ENCODE measurements at regions not wholly inside any gene's neighbourhood (a gene's known extent, or its start where the extent isn't known, plus 50 kb on each side); places are given as distances from the start of the nearest gene placed in this dataset.

- ChIA-PET POLR2A (interaction anchor here (0.5 to 0.6 kb wide), 2 partner anchors 967 to 1986 kb away, joined by 3 read pairs; no protein-coding TSS in a partner anchor), CTCF (no interaction called here)
- Mint-ChIP-seq H3K27ac (no peak overlapping the region), H3K4me3 (no peak overlapping the region), H3K36me3 (ENCODE audit: low read depth) (peaks cover 8% of the 10 kb centered on the region), H3K4me1 (ENCODE audit: low read depth) (peaks cover 24% of the 10 kb centered on the region), H3K27me3 (ENCODE audit: low read depth) (peaks cover 3% of the 10 kb centered on the region), H3K9me3 (ENCODE audit: insufficient read depth) (peaks cover 5% of the 10 kb centered on the region)
- DNase-seq = no peak
- no peak for ATAC-seq
Measured at GRCh38 chr9:129408535-129409215, 212.2 kb downstream of the C9orf50 start.

DNA sequence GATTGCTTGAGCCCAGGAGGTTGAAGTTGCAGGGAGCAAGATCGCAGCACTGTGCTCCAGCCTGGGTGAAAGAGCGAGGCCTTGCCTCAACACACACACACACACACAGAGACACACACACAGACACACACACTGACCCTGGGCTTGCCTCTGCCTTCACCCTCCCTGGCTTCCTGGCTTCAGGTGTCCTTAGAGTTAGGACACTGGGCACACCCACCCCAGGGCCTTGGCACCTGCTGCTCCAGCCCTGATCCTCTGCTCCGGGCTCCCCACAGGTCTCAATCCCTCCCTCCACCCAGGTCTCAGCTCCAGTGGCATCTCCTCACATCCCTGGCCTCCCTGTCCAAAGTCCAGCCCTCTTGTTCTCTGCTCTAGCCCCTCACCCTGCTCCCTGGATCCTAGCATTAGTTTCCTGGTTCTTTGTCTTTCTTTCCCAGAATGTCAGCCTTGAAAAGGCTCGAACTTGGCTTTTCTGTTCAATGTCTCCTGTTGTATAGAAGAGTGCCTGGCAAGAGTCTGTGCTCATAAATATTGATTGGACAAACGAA lies 212.9 kb downstream of the C9orf50 start:
- ATAC-seq (no peak), DNase-seq (no peak)
- peaks cover 5% of the 10 kb centered on the region for H3K9me3 Mint-ChIP-seq (ENCODE audit: insufficient read depth)
- ChIA-PET POLR2A (no interaction called here), CTCF (no interaction called here)
- H3K27ac Mint-ChIP-seq = no peak overlapping the region
- no peak overlapping the region for H3K4me3 Mint-ChIP-seq
- H3K36me3 Mint-ChIP-seq (ENCODE audit: low read depth) = peaks cover 8% of the 10 kb centered on the region
- peaks cover 3% of the 10 kb centered on the region for H3K27me3 Mint-ChIP-seq (ENCODE audit: low read depth)
- H3K4me1 Mint-ChIP-seq (ENCODE audit: low read depth) = peaks cover 21% of the 10 kb centered on the region

DNA sequence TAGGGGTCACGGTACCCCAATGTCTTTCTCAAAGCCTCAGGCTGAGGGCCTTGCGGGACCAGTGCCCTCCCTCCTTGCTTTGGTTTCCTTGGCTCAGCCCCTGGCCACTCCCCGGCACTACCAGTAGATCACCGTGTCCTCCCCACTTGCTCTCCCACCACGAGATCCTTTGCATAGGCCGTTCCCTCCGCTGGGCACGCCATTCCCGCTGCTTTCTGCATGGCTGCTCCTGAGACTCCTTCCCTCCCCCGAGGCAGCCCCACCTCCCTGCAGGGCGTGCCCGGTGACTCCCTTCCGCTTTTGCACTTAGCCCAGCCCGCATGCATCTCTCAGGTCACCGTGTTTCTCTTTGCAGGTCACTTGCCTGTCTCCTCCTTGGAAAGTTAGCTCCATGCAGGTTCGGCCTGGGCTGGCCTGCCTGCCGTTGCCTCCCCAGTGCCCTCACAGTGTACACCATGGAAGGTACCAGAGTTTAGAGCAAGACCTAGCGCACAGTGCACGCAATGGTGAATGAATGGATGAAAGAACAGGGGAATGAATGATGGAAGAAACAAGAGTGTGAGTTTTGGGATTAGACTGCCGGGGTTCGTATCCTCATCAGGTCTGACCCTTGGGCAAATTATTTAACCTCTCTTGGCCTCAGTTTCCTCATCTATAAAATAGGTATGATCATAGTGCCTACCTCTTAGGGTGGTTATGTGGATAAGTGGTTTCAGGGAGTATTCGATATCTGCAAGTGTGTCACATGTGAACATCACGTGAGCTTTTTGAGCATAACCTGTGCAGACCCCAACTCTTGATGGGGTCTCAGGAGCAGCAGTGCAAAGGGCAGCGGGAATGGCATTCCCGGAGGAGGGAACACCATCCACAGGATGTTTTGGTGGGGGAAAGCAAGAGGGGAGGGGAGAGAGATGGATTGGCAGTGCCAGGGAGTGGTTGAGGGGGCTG lies 214.3 kb downstream of the C9orf50 start:
- Mint-ChIP-seq H3K27ac (no peak overlapping the region), H3K27me3 (ENCODE audit: low read depth) (peaks cover 3% of the 10 kb centered on the region), H3K9me3 (ENCODE audit: insufficient read depth) (peaks cover 5% of the 10 kb centered on the region), H3K36me3 (ENCODE audit: low read depth) (peaks cover 8% of the 10 kb centered on the region), H3K4me3 (no peak overlapping the region), H3K4me1 (ENCODE audit: low read depth) (peaks cover 10% of the 10 kb centered on the region)
- ATAC-seq = no peak
- CTCF ChIA-PET = no interaction called here
- DNase-seq = no peak
- POLR2A ChIA-PET = no interaction called here

- DNase-seq (no peak), ATAC-seq (no peak)
- Mint-ChIP-seq H3K4me1 (ENCODE audit: low read depth) (peaks cover 9% of the 10 kb centered on the region), H3K27ac (no peak overlapping the region), H3K27me3 (ENCODE audit: low read depth) (peaks cover 3% of the 10 kb centered on the region), H3K36me3 (ENCODE audit: low read depth) (peaks cover 8% of the 10 kb centered on the region), H3K9me3 (ENCODE audit: insufficient read depth) (peaks cover 4% of the 10 kb centered on the region), H3K4me3 (no peak overlapping the region)
- CTCF ChIA-PET = no interaction called here
- POLR2A ChIA-PET = no interaction called here
Measured at GRCh38 chr9:129405827-129406213, 215.1 kb downstream of the C9orf50 start.

DNA sequence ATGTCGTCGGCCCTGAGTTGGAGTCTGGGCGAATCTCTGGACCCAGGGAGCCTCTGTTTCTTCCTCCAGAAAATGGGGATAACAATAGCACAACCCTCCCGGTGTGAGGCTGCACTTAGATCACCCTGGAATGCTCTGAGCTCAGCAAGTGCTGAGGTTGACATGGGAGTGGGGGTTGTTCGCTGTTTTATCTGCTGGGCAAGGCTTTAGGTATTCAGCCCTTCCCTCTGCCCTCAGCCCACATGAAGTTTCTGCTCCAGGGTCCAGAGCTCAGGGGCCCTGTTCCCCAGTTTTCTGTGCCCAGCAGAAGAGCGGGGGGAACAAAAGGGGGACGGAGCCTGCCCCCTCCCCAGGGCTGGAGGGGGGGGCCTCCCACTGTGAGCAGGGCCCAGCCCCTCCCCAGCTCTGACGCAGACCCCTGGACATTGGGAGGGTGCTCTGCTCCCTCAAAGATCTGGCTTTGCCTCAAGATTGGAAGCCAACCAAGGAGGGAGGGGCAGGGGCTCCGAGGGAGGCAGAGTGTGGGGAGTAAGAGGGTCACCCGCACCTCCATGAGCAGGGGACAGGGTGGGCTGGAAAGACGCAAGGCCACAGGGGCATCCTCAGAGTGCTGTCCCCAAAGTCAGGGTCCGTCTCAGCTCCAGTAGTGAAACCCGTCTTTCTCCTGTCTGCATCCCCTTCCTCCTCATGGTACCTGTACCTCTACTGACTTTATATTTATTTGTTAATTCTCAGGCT lies 215.6 kb downstream of the C9orf50 start:
- Mint-ChIP-seq H3K27me3 (ENCODE audit: low read depth) (peaks cover 3% of the 10 kb centered on the region), H3K9me3 (ENCODE audit: insufficient read depth) (no peaks in the 10 kb centered on the region), H3K4me1 (ENCODE audit: low read depth) (peaks cover 4% of the 10 kb centered on the region), H3K36me3 (ENCODE audit: low read depth) (peaks cover 2% of the 10 kb centered on the region), H3K27ac (no peak overlapping the region), H3K4me3 (no peak overlapping the region)
- no peak for DNase-seq
- POLR2A ChIA-PET = interaction anchor here (0.7 kb wide), 1 partner anchor 16 kb away, joined by 3 read pairs; no protein-coding TSS in a partner anchor
- CTCF ChIA-PET = no interaction called here
- no peak for ATAC-seq

GRCh38 chr9:129404621-129405020 lies 216.3 kb downstream of the C9orf50 start:
- H3K4me3 Mint-ChIP-seq = no peak overlapping the region
- DNase-seq = no peak
- CTCF ChIA-PET = no interaction called here

DNA sequence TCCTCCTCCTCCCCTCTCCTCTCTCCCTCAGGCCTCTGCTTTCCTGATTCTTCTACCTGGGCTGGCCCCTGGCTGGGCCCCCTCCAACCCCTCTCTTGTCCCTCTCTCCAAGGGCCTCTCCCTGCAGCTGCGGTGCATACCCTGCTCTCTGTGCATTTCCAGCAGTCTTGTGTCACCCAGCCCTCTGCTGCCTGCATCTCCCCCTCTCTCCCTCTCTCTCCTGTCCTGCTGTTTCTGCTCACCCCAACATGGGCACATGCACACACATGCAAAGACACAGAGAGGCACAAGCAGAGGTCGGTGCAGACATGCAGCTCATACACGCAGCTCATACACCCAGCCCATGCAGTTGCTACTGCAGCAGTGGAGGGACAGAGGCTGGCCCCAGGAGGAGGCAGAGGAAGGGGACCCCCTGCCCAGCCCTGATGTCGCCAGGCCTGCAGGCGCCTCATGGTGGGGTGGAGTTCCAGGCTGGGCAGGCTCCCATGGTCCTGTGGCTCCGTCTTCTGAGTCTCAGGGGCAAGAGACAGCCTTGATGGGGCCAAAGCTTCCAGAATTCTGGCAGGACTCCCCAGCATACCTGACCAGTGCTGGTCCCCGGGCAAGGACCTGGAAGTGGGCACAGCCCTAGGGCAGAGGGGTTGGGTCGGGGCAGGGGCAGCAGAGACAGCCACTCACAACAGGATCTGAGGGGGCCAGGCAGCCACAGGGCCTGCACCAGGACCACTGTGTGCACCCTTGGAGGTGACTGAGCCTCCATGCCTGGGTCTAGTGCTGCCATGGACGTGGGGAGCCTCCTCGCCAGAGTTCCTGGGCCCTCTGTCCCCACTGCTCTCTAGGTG lies 216.9 kb downstream of the C9orf50 start:
- Mint-ChIP-seq H3K36me3 (ENCODE audit: low read depth) (no peaks in the 10 kb centered on the region), H3K4me1 (ENCODE audit: low read depth) (peaks cover 6% of the 10 kb centered on the region), H3K27ac (no peak overlapping the region), H3K27me3 (ENCODE audit: low read depth) (peaks cover 3% of the 10 kb centered on the region), H3K9me3 (ENCODE audit: insufficient read depth) (no peaks in the 10 kb centered on the region), H3K4me3 (no peak overlapping the region)
- ATAC-seq = no peak
- POLR2A ChIA-PET = no interaction called here
- no peak for DNase-seq
- CTCF ChIA-PET = no interaction called here

More at GRCh38 chr9:129404621-129405020, 216.3 kb downstream of the C9orf50 start:
- no peak for ATAC-seq
- H3K27ac Mint-ChIP-seq = no peak overlapping the region
- H3K4me1 Mint-ChIP-seq (ENCODE audit: low read depth) = peaks cover 4% of the 10 kb centered on the region
- POLR2A ChIA-PET = interaction anchor here (0.7 kb wide), 1 partner anchor 15 kb away, joined by 3 read pairs; no protein-coding TSS in a partner anchor
- H3K9me3 Mint-ChIP-seq (ENCODE audit: insufficient read depth) = no peaks in the 10 kb centered on the region
- H3K36me3 Mint-ChIP-seq (ENCODE audit: low read depth) = no peaks in the 10 kb centered on the region
- peaks cover 3% of the 10 kb centered on the region for H3K27me3 Mint-ChIP-seq (ENCODE audit: low read depth)

DNA sequence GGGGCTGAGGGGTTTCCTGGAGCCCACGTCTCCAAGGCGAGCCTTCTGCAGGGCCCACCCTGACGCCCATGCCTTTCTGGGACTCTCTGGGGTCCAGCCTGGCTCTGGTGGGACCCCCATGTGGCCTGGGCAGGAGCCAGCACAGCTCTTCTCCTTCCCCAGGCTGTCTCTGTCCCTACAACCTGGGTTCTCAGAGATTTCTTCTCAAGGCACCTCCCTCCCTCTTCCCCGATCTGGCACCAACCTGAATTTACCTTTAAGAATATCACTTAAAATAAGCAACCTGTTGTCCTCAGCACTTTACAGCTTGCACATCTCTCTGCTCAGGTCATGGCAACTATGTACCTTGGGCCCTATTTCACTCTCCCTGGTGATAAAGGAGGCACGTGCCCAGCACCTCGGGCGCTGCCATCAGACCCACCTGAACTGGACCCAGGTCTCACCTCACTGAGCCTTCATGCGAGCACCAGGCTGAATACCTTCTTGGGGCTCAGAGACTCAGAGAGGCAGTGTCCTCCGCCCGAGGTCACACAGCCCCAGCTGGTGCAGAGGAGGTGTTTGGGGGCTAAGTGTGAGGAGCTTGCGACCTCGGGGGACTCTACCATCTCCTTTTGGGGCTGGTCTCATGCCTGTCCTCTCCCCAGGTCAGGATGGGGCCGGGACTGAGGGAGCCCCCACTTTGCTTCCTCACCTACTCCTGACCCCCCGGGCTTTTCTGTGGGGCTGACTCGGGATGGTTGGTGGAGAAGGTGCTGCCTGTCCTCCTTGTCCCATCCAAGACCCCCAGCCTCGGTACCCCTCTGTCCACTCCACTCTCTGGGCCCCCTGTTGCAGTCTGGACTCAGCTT lies 217.7 kb downstream of the C9orf50 start:
- no peak for ATAC-seq
- POLR2A ChIA-PET = no interaction called here
- Mint-ChIP-seq H3K9me3 (ENCODE audit: insufficient read depth) (no peaks in the 10 kb centered on the region), H3K36me3 (ENCODE audit: low read depth) (no peaks in the 10 kb centered on the region), H3K27ac (no peak overlapping the region), H3K4me3 (no peak overlapping the region), H3K4me1 (ENCODE audit: low read depth) (peaks cover 11% of the 10 kb centered on the region), H3K27me3 (ENCODE audit: low read depth) (peaks cover 3% of the 10 kb centered on the region)
- CTCF ChIA-PET = no interaction called here
- no peak for DNase-seq

- Mint-ChIP-seq H3K4me3 (no peak overlapping the region), H3K27ac (no peak overlapping the region), H3K9me3 (ENCODE audit: insufficient read depth) (no peaks in the 10 kb centered on the region), H3K27me3 (ENCODE audit: low read depth) (peaks cover 1% of the 10 kb centered on the region), H3K4me1 (ENCODE audit: low read depth) (peaks cover 9% of the 10 kb centered on the region), H3K36me3 (ENCODE audit: low read depth) (no peaks in the 10 kb centered on the region)
- no peak for DNase-seq
- ChIA-PET POLR2A (no interaction called here), CTCF (no interaction called here)
- no peak for ATAC-seq
Measured at GRCh38 chr9:129402371-129402739, 218.5 kb downstream of the C9orf50 start.

DNA sequence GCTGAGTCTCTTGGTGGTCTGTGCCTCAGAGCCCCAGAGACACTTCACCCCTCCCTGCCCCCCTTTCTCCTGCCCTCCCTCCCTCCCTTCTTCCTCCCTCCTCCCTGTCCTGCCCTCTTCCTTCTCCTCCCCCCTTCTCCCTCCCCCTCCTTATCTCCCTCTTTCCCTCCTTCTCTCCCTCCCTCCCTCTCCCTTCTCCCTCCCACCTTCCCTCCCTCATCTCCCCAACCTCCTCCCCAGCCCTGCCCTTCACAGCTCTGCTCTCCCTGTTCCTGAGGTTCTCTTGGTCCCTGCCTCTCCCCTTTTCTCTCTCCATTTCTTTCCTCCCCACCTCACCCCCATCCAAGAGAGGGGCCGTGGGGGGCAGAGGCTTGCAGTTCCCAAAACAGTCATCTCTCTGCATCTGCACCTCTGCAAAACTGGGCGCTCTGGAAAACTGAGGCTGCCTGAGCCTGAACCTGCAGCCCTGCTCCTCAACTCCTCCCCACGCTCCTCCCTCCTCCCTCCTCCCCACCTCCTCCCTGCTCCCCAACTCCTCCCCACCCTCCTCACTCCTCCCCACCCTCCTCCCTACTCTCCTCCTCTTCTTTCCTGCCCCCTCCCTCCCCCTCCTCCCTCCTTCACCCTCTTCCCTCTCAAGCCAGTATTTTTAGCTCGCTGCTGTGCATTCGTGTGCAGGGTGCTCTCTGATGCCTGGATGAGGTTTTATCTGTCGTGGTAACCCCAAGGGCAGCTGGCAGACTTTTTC lies 219.1 kb downstream of the C9orf50 start:
- H3K27ac Mint-ChIP-seq = no peak overlapping the region
- H3K4me1 Mint-ChIP-seq (ENCODE audit: low read depth) = peaks cover 9% of the 10 kb centered on the region
- no peak overlapping the region for H3K4me3 Mint-ChIP-seq
- no peaks in the 10 kb centered on the region for H3K9me3 Mint-ChIP-seq (ENCODE audit: insufficient read depth)
- no peak for DNase-seq
- POLR2A ChIA-PET = no interaction called here
- ATAC-seq = no peak
- H3K27me3 Mint-ChIP-seq (ENCODE audit: low read depth) = no peaks in the 10 kb centered on the region
- no peaks in the 10 kb centered on the region for H3K36me3 Mint-ChIP-seq (ENCODE audit: low read depth)
- CTCF ChIA-PET = no interaction called here

Data from activated CD8-positive, alpha-beta T cell treated with anti-CD3 and anti-CD28 coated beads, Interleukin-2, amount 10 ng/mL, durations not matched to agents 7 days and 5 days (primary cell).